ENCODE measurements at regions not wholly inside any gene's neighbourhood (a gene's known extent, or its start where the extent isn't known, plus 50 kb on each side); places are given as distances from the start of the nearest gene placed in this dataset.
"Not testable (repeated sequence)": the region's sequence is repeated elsewhere in the genome, so short reads cannot be mapped to it uniquely, and the experiment has no call there.

DNA sequence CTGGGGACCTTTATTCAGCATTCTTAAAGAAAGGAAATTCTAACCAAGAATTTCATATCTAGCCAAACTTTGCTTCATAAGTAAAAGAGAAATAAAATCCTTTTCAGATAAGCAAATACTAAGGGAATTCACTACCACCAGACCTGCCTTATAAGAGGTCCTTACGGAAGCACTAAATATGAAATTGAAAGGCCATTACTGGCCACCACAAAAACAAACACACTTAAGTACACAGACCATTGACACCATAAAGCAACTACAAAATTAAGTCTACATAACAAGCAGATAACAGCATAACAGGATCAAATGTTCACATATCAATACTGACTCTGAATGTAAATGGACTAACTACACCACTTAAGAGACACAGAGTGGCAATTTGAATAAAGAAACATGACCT lies 361.4 kb upstream of the POU5F2 start:
- DNase-seq (ENCODE audit: low read depth), result no peak
- TF ChIP-seq, protein P1, sequence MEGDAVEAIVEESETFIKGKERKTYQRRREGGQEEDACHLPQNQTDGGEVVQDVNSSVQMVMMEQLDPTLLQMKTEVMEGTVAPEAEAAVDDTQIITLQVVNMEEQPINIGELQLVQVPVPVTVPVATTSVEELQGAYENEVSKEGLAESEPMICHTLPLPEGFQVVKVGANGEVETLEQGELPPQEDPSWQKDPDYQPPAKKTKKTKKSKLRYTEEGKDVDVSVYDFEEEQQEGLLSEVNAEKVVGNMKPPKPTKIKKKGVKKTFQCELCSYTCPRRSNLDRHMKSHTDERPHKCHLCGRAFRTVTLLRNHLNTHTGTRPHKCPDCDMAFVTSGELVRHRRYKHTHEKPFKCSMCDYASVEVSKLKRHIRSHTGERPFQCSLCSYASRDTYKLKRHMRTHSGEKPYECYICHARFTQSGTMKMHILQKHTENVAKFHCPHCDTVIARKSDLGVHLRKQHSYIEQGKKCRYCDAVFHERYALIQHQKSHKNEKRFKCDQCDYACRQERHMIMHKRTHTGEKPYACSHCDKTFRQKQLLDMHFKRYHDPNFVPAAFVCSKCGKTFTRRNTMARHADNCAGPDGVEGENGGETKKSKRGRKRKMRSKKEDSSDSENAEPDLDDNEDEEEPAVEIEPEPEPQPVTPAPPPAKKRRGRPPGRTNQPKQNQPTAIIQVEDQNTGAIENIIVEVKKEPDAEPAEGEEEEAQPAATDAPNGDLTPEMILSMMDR (IDR thresholded peaks at IDR 0.05; ENCODE audit: low read depth, low read length, missing control alignments), result no peak
- H3K4me3 ChIP-seq (ENCODE audit: low read depth, low read length), result no peak overlapping the region
- in situ Hi-C loops (cut with HindIII; ENCODE audit: low sequenced_read_pairs), result no loop called here

DNA sequence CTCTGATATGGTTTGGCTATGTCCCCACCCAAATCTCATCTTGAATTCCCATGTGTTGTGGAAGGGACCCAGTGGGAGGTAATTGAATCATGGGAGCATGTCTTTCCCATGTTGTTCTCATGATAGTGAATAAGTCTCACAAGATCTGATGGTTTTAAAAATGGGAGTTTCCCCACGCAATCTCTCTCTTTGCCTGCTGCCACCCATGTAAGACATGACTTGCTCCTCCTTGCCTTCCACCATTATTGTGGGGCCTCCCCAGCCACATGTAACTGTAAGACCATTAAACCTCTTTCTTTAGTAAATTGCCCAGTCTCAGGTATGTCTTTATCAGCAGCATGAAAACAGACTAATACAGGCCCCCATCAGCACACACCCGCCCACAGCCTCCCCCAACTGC lies 356.0 kb upstream of the POU5F2 start:
- H3K4me3 ChIP-seq (ENCODE audit: low read depth, low read length); in situ Hi-C loops (cut with HindIII; ENCODE audit: low sequenced_read_pairs); DNase-seq (ENCODE audit: low read depth): not testable (repeated sequence)

DNA sequence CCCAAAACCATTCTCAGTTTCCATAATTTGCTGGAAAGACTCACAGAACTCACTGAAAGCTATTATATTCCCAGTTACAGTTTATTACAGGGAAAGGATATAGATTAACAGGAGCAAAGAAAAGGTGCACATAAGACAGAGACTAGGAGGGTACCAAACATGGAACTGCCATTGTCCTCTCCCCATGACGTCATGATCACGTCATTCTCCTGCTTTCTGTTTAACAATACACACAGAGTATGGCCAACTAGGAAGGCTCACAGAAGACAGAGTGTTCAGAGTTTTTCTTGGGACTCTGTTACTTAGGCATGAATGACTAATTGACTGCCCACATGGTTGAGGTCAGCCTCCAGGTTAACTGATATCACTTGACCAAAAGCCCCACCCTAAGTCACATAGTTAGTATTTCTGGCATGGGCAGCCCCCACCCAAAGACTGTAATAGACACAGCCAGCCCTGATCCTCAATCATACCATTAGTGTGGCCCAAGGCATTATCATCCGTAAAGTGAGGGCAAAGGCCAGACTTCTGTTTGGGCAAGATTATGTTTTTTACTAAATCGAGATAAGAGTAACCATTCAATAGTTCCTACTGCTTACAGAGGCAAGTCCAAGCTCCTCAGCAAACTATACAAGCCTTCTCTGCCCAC lies 353.5 kb upstream of the POU5F2 start:
- no peak for DNase-seq (ENCODE audit: low read depth)
- TF ChIP-seq, protein P1 (IDR thresholded peaks at IDR 0.05; ENCODE audit: low read depth, low read length, missing control alignments), result no peak
- H3K4me3 ChIP-seq (ENCODE audit: low read depth, low read length), result no peak overlapping the region
- in situ Hi-C loops (cut with HindIII; ENCODE audit: low sequenced_read_pairs), result no loop called here

DNA sequence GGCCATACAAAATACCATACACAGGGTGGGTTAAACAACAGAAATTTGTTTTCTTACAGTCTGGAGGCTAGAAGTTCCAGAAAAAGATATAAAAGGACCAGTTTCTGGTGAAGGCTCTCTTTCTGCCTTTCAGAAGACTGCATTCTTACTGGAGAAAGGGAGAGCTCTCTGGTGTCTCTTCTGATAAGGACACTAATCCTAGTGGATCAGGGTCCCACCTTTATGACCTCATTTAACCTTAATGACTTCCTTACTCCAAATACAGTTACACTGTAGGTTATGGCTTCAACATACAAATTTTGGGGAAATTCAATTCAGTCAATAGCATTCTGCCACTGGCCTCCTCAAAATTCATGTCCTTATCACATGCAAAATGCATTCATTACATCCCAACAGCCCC lies 351.9 kb upstream of the POU5F2 start:
- DNase-seq (ENCODE audit: low read depth), result no peak
- TF ChIP-seq, protein P1 (IDR thresholded peaks at IDR 0.05; ENCODE audit: low read depth, low read length, missing control alignments), result no peak
- no peak overlapping the region for H3K4me3 ChIP-seq (ENCODE audit: low read depth, low read length)
- in situ Hi-C loops (cut with HindIII; ENCODE audit: low sequenced_read_pairs), result no loop called here

DNA sequence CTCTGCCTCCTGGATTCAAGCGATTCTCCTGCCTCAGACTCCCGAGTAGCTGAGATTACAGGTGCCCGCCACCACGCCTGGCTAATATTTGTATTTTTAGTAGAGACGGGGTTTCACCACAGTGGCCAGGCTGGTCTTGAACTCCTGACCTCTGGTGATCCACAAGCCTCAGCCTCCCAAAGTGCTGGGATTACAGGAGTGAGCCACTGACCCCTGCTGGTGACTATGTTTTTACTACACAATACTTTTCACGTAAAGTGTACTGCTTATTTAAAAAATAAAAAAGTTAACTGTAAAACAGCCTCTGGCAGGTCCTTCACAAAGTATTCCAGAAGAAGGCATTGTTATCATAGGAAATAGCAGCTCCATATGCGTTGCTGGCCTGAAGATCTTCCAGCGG lies 345.2 kb upstream of the POU5F2 start:
- in situ Hi-C loops (cut with HindIII; ENCODE audit: low sequenced_read_pairs); DNase-seq (ENCODE audit: low read depth); H3K4me3 ChIP-seq (ENCODE audit: low read depth, low read length): not testable (repeated sequence)

DNA sequence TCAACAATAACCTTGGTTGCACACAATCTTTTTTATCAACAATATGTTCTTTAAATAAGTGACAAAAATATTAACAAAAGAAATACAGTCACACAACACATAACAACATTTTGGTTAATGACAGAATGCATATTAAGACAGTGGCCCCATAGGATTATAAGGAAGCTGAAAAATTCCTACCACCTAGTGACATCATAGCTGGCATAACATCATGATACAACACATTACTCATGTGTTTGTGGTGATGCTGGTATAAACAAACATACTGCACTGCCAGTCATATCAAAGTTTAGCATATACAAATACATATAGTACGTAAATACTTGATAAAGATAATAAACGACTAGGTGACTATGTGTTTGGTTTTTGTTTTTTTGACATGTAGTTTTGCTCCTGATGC lies 344.8 kb upstream of the POU5F2 start:
- in situ Hi-C loops (cut with HindIII; ENCODE audit: low sequenced_read_pairs), result no loop called here
- no peak overlapping the region for H3K4me3 ChIP-seq (ENCODE audit: low read depth, low read length)
- no peak for DNase-seq (ENCODE audit: low read depth)
- TF ChIP-seq, protein P1 (IDR thresholded peaks at IDR 0.05; ENCODE audit: low read depth, low read length, missing control alignments), result no peak

DNA sequence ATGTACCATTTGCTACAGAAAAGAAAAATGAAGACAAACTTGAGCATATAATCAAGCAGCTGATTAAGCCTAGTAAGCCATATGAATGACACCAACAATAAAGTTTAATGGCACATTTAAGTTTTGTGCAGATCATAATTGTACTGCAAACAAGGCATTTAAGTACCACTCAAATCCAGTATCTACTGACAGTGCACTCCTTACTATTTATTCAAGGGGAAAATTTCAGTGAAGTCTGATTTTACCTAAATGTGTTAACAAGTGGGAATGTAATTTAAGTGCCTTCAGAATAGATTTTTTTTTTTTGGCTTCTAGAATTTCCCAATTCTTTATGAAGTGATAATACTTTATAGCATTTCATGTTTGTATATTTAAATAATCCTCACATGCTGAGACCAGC lies 341.0 kb upstream of the POU5F2 start:
- in situ Hi-C loops (cut with HindIII; ENCODE audit: low sequenced_read_pairs), result no loop called here
- no peak overlapping the region for H3K4me3 ChIP-seq (ENCODE audit: low read depth, low read length)
- DNase-seq (ENCODE audit: low read depth), result no peak
- TF ChIP-seq, protein P1 (IDR thresholded peaks at IDR 0.05; ENCODE audit: low read depth, low read length, missing control alignments), result no peak

DNA sequence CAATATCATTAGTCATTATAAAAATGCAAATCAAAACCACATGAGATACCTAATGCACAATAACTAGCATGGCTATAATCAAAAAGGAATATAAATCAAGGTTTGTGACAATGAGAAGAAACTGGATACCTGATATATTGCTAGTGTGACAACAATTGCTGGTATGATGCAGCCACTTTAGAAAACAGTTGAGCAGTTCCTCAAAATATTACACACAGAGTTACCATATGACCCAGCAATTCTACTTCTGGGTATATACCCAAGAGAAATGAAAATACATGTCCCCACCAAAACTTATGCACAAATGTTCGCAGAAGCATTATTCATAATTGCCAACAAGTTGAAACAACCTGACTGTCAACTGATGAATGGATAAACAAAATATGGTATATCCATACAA lies 339.7 kb upstream of the POU5F2 start:
- in situ Hi-C loops (cut with HindIII; ENCODE audit: low sequenced_read_pairs), result no loop called here
- no peak for DNase-seq (ENCODE audit: low read depth)
- TF ChIP-seq, protein P1 (IDR thresholded peaks at IDR 0.05; ENCODE audit: low read depth, low read length, missing control alignments), result no peak
- H3K4me3 ChIP-seq (ENCODE audit: low read depth, low read length), result no peak overlapping the region

Data from astrocyte of the cerebellum (primary cell).